ENCODE measurements at regions not wholly inside any gene's neighbourhood (a gene's known extent, or its start where the extent isn't known, plus 50 kb on each side); places are given as distances from the start of the nearest gene placed in this dataset.
"Not testable (repeated sequence)": the region's sequence is repeated elsewhere in the genome, so short reads cannot be mapped to it uniquely, and the experiment has no call there.

DNA sequence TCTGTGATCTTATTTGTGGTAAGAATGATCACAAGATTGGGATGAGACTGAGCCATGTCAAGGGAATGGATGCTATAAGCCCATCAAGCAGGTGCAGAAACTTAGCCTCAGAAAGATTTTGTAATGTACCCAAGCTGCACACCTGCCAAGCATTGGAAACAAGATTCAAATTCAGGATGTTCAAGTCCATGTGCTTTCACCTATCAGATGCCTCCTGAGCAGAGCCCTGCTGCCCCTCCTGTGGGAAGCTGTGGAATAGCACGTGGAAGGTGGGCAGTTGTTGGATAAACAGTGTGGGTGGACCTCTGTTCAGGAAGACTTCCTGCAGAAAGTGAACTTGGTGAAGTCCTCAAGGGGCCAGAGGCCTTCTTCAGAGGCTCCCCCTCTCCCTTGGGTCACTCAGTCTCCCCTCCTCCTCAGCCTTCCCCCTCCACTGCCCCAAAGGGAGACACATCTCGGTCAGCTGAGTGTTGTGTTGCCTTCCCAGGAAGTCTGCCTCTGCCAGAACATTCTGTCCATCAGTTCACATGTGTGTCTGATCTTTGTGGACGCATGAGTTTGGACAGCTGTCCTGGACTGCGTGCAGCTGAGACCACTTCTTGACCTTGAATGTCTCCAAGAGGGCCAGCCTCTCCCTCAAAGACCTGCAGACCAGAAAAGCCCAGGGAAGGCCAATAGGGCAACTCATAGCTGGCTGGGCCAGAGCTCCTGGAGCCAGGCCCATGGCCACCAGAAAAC, 186.1 kb downstream of the INHBB start:
- no peak for DNase-seq (ENCODE audit: low spot score)

DNA sequence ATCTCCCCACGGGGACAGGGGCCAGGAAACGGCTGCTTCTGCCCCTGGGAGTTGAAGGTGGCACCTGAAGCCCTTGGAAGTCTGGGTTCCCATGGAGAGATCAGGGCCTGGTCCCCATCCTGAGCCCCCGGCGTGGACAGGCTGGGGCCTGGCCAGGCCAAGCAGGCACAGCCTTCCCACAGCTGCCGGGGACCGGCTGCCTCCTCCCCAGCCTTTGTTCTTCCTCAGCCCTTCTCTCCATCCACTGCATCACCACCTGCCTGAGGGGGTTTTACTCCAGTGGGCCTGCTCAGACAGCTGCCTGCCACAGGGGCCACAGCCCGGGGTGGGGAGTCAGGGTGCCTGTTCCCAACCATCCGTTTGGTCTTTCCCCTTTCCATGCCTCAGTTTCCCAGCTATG, 187.7 kb downstream of the INHBB start:
- no peak for DNase-seq (ENCODE audit: low spot score)

DNA sequence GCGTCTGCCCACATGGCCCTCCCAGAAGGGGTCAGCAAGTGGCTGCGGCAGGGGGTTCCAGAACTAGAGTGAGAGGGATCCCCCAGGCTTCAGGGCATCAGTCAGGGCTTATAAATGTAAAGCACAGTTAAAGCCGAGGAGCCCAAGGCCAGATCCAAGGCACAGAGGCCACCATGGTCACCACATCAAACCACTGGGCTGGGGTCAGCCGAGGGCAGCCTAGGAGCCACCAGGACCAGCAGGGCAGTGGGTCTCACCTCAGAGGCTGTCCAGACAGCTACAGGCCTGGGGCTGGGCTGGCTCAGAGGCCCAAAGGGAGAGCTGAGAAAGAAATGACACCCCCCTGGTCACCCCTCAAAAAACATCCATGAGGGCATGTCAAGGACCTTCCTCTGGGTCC, 188.5 kb downstream of the INHBB start:
- no peak for DNase-seq (ENCODE audit: low spot score)

DNA sequence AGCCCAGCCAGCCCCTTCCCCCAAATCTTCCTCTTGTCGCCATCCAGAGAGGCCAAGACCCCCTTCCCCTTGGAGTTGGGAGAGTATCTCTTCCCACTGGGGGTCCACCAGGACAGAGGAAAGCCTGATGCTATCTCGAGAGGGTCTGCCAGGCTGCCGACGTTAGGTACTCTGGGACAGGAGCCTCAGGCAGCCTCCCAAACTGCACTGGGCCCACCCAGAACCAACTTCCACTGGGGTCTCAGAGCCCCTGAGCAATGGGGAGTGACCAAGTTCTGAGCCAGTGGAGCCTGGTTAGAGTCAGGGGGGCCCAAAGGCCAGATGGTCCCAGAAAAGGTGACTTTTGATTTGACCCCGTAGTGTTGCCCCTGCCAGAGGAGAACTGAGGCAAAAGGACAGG, 189.1 kb downstream of the INHBB start:
- no peak for DNase-seq (ENCODE audit: low spot score)

DNA sequence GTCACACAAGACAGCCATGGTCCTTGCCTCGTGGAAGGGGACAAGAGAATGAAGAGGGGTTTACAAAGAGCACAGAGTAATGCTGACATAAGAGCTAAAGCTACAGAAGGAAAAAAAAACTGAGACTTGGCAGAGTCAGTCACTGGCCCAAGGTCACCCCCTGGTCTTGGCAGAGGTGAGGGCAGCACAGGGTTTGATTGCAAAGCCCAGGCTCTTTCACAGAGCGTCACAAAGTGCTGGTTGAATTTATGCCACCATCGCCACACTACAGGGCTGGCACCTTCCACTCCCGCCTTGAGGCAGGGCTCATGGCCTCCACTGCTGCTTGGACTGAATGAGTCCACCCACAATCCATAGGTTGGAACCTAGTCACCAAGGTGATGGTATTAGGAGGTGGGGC, 190.2 kb downstream of the INHBB start:
- no peak for DNase-seq (ENCODE audit: low spot score)

DNA sequence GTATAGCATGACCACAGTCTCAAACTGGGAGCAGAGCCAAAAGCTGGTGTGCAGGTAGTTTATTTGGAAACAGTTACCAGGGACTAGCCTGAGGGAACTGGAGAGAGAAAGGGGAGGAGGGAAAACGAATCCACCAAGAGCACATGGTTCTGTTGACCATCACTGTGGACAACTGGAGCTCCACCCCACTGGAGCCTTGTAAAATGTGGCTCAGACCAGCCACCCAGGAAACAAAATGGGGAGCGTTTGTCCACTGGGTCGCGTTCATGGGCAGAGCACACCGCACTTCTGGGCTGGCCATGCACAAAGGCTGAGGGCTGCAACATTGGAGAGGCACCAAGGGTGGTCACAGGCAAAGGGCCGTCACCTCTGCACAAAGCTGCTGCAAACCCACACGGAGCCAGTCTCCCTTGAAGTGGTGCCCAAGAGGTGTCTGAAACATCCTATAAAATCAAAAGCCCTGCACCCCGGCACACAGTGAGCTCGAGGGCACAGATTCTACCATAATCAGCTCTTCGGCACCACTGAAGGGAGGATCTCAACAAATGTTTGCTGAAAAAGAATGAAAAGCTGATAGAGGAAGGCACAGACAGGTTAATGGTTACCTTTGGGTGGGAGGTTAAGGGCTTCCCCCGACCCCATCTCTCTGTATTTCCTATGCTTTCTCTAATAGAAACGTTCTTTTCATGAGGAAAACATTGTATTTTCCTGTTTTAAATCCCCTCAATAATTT, 192.9 kb downstream of the INHBB start:
- no peak for DNase-seq (ENCODE audit: low spot score)

DNA sequence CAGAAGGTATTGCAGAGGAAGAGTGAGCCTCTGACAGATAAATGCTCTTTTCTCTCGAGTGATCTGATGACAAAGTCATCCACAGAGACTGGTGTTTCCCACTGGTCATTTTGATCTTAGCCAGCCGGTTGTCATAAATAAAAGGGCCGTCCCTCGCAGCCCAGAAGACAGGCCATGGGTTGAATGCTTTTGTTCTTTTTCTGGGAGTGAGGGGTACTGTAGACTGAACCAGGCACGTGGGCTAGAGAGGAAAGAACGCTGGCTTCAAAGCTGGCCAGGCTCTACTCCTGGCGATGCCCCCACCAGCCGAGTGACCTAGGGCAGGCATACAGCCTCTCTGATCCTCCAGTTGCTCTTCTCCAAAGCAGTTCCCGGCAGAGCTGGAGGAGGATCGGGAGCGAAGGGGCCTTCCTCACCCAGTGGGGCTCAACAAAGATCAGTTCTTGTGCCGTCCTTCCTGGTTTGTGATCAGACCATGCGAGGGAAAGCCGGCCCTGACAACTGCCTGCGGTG, 193.5 kb downstream of the INHBB start:
- DNase-seq (ENCODE audit: low spot score), result no peak

DNA sequence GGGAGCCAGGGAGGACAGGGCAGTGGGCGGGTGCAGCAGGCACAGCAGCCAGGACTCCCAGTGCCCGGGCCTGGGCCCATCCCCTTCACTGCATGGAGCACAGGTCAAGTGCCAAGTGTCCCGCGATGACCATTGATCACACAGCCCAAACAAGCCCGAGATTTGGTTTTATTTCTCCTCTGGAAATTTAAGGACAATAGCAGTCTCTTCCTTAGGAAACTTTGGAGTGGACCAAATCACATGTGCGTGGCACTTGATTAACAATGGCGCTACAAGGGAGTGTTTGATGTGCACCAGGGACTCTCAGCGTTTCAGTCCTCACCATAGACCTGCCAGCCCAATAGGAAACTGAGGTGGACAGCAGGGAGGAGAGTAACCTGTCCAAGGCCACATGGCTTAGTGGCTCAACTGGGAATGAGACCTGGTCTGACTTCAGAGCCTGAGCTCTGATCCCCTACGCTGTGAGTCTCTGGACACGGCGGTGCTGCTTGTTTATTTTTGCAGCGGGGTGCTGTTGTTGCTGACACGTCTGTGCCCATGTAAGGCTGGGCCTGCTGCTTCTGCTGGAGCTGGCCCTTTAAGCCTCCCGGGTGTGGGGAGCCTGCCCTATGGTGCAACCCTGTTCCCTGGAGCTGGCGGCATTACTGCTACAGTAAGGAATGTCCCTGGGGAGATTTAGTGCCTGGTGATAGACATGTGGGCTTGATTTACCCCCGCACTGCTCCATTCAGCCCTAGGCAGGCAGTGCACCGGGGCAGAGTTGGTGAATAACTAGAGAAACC, 194.2 kb downstream of the INHBB start:
- DNase-seq (ENCODE audit: low spot score), result no peak

DNA sequence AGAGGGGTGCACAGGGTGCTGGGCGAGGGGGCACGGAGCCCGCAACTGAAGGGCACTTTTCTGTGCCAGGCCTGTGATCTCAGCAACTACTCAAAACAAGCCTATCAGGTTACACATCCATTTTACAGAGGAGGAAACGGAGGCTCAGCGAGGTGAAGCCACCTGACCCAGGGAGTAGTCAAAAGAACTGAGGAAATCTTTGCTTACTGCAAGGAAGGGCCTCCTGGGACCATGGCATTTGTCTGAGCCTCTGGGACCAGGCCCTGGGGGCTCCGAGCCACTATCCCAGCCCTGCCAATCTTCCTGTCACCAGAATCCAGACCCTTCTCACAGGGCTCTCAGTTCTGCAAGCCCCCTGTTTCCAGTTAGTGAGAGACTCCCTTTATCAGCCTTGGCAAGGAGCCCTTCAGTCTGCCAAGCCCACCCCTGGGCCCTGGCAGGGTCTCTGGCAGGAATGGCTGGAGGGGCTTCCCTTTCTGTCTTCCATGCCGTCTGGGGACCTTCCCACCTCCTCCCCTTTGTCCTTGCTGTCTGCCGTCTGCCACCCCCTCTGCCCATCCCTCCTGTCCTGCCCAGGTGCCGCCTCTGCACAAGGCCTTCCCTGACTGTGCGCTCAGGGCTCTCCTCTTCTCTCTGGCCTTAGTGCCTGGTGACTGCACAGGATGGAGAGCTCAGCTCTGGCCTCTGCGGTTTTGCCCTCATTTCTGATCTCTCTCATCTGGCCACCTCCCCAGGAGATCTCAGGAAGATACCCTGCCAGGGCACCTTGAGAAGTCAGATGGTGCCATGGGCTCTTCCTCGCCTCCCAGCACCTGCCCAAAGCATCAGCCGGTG, 194.7 kb upstream of the GLI2 start:
- DNase-seq (ENCODE audit: low spot score), result no peak

DNA sequence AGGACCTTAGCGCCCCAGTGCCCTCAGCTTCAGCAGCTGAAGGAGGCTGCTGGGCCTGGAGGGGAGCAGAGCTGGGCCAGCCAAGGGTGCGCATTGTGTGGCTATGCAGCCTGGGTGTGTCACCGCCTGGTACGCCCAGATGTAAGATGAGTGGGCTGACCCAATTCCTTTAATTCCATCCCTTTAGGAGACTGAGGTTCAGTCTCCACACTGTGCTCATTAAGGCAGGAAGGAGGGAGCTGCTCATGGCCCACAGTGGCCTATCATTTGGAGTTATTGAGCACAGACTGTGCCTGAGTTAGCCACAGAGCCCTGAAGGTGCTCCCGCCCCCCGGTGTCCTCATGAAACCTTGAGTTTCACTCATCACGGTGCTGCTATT, 194.1 kb upstream of the GLI2 start:
- DNase-seq (ENCODE audit: low spot score), result no peak

DNA sequence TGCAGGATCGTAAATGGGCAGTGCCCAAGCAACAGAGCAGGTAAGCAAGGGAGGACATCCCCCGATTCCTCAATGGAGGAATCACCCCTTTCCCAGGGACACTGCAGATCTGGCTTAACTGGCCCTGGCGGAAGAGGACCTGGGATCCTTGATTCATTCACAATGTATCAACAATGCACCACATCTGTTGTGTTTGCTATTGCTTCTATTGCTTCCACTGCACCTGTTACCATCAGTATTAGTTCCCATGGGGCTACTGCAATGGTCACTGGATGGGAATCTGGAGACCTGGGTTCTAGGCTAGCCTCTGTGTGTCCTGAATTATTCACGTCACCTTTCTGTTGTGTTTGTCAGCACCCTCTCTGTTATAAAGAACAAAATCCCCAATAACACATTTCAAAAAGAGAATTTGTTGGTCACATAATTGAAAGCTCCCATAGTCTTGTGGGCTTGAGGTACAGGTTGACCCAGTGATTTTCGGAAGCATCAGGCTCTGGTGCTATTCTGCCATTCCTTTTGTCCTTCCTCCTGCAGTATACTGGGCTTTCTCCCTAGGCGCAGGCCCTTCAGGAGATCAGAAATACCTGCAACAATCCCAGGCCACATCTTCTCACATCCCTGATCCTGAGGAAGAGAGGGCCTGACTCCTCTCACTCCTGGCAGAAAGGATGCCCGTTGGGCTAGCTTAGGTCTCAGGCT, 193.5 kb upstream of the GLI2 start:
- DNase-seq (ENCODE audit: low spot score), result no peak

DNA sequence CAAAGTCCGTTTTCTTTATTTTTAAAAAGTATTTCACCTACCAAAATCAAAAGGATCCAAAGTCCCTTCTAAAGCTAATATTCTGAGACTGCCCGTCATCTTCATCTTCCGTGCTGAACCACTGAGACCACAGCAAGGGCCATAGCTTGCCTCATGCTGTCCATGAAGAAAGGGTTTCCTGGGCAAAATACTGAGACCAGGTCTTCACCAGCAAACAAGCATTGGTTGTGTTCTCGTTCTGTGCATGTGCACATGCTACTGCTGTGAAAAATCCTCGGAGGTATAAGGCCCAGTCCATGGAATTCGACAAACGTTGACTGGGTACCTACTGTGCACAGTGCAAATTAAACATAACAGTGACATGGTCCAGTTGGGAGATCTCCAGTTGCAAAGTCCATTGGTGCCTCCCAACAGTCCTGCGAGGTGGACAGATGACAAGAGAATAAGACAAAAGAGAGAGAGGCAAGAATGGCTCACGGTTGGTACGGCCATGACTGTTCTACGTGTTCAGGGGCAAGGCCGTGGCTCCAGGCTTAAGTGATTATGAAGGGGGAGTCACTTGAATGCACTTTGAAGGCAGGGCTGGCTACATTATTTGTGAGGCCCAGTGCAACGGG, 192.6 kb upstream of the GLI2 start:
- DNase-seq (ENCODE audit: low spot score), result no peak

DNA sequence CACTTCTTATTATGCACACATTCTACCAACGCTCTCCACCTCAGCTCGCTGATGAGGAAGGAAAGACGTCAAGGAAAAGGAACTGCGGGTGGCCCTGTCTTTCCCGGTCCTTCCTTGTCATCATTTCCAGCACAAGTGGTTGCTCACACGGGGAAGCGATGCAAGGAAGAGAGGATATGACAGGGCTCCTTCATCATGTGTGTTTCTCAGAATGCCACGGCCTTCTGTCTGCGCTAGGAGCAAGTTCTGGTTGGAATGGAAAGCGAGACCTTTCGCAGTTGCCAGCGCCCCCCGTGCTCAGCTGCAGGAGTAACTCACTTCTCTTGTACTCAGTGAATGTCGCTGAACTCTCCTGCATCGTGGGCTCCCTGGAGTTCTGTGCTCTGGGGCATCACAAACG, 191.8 kb upstream of the GLI2 start:
- no peak for DNase-seq (ENCODE audit: low spot score)

DNA sequence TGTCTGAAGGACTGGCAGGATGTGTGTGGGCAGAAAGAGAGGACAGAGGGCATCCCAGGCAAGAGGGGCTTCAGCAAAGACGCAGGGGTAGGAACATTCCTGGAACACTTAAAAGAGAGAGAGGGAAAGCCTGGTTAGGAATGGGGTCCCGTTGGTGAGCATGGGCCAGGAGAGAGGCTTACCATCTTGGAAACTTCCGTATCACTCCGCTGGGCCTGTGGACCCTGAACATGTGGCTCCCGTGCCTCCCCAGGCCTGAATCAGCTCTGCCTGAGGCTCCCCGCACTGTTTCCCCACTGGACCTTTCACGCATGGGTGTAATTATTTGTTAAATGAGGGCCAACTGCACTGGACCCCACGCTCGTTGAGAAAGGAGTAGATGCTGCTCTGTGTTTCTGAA, 191.1 kb upstream of the GLI2 start:
- DNase-seq (ENCODE audit: low spot score), result no peak

DNA sequence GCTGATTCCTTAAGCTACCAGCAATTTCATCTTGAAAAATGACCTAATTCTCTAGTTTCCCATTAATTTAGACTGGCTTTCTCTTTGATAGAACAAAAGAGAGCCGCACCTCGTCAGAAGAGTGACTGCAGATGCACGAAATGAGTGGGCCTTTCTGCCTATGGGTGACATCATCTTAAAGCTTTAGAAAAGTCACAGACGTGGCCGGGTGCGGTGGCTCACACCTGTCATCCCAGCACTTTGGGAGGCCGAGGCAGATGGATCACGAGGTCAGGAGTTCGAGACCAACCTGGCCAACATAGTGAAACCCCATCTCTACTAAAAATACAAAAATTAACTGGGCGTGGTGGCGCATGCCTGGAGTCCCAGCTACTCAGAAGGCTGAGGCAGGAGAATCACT, 190.7 kb upstream of the GLI2 start:
- DNase-seq (ENCODE audit: low spot score), result not testable (repeated sequence)

DNA sequence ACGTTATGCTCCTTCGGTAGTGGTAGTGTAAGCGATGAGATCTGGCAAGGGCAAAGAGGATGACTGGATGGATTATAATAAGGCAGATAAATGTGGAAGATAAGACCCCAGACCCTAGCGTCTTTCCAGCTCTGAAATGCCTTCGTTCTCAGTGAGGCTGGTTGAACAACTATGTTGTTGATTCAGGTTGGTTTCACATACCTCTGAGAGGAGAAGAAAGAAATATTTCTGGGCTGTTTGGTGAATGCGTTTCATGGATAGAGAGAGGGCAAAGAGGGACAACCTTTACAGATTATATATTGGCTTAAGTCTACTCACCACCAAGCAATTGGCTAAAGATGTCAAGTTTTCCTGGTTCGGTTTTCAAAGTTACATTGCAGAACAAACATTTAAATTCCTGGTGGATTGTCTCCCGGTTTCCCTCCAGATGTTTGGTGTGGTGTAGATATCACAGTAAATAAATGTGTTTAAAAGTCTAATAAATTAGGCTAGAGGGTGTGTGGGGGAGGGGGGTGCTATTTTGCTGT, 190.1 kb upstream of the GLI2 start:
- DNase-seq (ENCODE audit: low spot score), result no peak

DNA sequence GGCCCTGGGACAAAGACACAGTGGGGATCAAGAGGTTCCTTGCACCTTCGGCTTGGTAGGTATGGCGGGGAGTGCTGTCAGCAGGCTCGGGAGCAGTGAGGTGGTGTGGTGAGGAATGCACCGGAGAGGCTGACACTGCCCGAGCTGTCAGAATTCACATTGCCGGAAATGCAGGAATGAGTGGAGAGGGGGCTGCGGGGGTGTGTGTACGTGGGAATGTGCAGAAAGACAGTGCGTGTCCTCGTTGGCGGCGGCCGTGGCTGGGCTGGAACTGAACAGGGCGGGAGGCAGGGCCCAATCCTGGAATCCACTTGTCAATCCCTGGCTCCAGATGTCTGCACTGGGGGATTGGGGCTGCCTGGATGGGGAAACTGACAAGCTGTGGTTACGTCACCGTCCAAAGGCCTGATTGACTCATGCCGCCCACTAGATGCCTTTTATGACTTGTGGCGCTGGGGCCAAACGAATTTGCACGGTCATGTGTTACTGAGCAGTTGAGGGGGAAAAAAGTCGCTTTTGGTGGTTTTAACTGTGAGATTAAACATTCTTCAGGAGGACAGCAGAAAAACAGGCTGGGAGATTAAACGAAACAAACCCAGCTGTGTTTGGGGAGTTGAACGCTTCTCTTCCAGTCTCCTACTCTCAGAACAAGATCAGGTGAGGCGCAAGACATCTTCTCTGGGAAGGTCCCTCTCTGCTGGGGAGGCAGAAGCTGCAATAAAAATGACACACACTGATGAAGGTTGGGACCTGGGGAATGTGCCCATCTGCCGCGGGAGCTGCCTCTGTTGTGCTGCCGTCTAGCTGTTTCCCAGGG, 189.4 kb upstream of the GLI2 start:
- DNase-seq (ENCODE audit: low spot score), result no peak

DNA sequence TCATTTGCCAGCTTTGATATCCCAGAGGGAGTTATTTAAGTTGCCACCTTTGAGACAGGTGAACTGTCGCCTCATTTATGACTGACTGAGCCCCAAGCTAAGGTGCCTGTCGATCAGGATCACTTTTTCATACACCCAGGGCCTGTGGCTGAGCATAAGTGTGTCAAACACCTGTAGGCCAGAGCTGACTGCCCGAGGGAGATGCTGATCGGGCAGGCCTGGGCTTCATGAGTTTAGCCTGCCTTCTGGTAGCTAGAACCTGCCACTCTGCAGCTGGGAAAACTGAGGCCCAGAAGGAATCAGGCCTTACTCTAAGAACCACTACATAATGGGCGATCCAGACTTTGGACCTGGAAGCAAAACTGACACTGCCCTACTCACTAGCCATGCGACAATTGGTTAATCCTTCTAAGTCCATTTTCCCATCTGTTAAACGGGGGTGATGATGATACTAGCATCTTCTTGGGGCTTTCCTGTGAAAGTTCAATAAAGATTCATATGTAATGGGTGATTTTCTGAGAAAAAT, 188.7 kb upstream of the GLI2 start:
- no peak for DNase-seq (ENCODE audit: low spot score)

DNA sequence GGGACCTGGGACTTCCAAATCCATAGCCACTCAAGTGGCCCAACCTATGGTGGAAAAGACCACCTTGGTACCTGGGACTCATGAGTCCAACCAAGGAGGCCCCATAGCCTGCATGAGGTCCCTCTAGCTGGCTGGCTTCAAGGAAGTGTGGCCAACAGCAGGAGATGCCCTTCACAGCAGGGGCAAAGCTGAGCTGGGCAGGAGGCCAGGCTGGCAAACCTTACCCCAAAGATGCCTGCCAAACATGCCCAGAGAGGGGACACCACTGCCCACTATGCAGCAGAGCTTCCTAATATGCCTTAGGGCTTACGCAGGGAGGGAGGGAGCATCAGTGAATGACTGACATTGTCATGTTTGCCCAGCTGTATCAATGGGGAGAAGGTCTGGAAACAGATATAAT, 188.0 kb upstream of the GLI2 start:
- no peak for DNase-seq (ENCODE audit: low spot score)
